ENCODE measurements at regions not wholly inside any gene's neighbourhood (a gene's known extent, or its start where the extent isn't known, plus 50 kb on each side); places are given as distances from the start of the nearest gene placed in this dataset.
"Not testable (repeated sequence)": the region's sequence is repeated elsewhere in the genome, so short reads cannot be mapped to it uniquely, and the experiment has no call there.

- no peak for DNase-seq (ENCODE audit: low spot score)
- TF ChIP-seq CTCF (IDR thresholded peaks at IDR 0.05; ENCODE audit: extremely low read depth, missing control alignments): no peak
Measured at GRCh38 chr13:64130171-64130570, 2714.5 kb upstream of the PCDH20 start.

GRCh38 chr13:64127856-64128255 lies 2712.2 kb upstream of the PCDH20 start:
- no peak for TF ChIP-seq CTCF (IDR thresholded peaks at IDR 0.05; ENCODE audit: extremely low read depth, missing control alignments)
- DNase-seq (ENCODE audit: low spot score): no peak

- DNase-seq (ENCODE audit: low spot score): no peak
- no peak for TF ChIP-seq CTCF (IDR thresholded peaks at IDR 0.05; ENCODE audit: extremely low read depth, missing control alignments)
Measured at GRCh38 chr13:64127192-64127591, 2711.5 kb upstream of the PCDH20 start.

GRCh38 chr13:64121023-64121709 lies 2705.5 kb upstream of the PCDH20 start:
- DNase-seq (ENCODE audit: low spot score): not testable (repeated sequence)

- no peak for DNase-seq (ENCODE audit: low spot score)
- no peak for TF ChIP-seq CTCF (IDR thresholded peaks at IDR 0.05; ENCODE audit: extremely low read depth, missing control alignments)
Measured at GRCh38 chr13:64099994-64100393, 2684.3 kb upstream of the PCDH20 start.

- TF ChIP-seq CTCF (IDR thresholded peaks at IDR 0.05; ENCODE audit: extremely low read depth, missing control alignments): no peak
Measured at GRCh38 chr13:64090311-64090710, 2674.7 kb upstream of the PCDH20 start.

GRCh38 chr13:64088491-64088890 lies 2672.8 kb upstream of the PCDH20 start:
- TF ChIP-seq CTCF (IDR thresholded peaks at IDR 0.05; ENCODE audit: extremely low read depth, missing control alignments): no peak
- no peak for DNase-seq (ENCODE audit: low spot score)

More at GRCh38 chr13:64090311-64090710, 2674.7 kb upstream of the PCDH20 start:
- DNase-seq (ENCODE audit: low spot score): no peak

- DNase-seq (ENCODE audit: low spot score): no peak
- no peak for TF ChIP-seq CTCF (IDR thresholded peaks at IDR 0.05; ENCODE audit: extremely low read depth, missing control alignments)
Measured at GRCh38 chr13:64087624-64088023, 2672.0 kb upstream of the PCDH20 start.
